ENCODE measurements at regions not wholly inside any gene's neighbourhood (a gene's known extent, or its start where the extent isn't known, plus 50 kb on each side); places are given as distances from the start of the nearest gene placed in this dataset.

- no peak for DNase-seq (ENCODE audit: low read depth)
- Histone ChIP-seq H3K27ac (ENCODE audit: low read depth, low read length) (no peak overlapping the region), H2AFZ (ENCODE audit: low read depth, low read length) (no peak overlapping the region), H3K79me2 (ENCODE audit: insufficient read depth, low read length) (no peaks in the 10 kb centered on the region), H3K36me3 (ENCODE audit: insufficient read depth, low read length) (no peaks in the 10 kb centered on the region), H3K4me2 (ENCODE audit: low read length) (no peak overlapping the region), H3K9me3 (ENCODE audit: insufficient read depth, low read depth, low read length) (peaks cover 3% of the 10 kb centered on the region), H3K9ac (ENCODE audit: low read length) (no peak overlapping the region), H4K20me1 (ENCODE audit: insufficient read depth, low read length) (no peaks in the 10 kb centered on the region), H3K27me3 (ENCODE audit: insufficient read depth, low read length) (no peaks in the 10 kb centered on the region), H3K4me1 (ENCODE audit: insufficient read depth, low read length) (no peaks in the 10 kb centered on the region), H3K4me3 (ENCODE audit: insufficient read depth, low read depth, low read length) (no peak overlapping the region)
- no peak overlapping the region for H3K4me3 Mint-ChIP-seq (ENCODE audit: unreplicated experiment)
- no peaks in the 10 kb centered on the region for H3K9me3 Mint-ChIP-seq (ENCODE audit: unreplicated experiment)
- TF ChIP-seq, protein P1, sequence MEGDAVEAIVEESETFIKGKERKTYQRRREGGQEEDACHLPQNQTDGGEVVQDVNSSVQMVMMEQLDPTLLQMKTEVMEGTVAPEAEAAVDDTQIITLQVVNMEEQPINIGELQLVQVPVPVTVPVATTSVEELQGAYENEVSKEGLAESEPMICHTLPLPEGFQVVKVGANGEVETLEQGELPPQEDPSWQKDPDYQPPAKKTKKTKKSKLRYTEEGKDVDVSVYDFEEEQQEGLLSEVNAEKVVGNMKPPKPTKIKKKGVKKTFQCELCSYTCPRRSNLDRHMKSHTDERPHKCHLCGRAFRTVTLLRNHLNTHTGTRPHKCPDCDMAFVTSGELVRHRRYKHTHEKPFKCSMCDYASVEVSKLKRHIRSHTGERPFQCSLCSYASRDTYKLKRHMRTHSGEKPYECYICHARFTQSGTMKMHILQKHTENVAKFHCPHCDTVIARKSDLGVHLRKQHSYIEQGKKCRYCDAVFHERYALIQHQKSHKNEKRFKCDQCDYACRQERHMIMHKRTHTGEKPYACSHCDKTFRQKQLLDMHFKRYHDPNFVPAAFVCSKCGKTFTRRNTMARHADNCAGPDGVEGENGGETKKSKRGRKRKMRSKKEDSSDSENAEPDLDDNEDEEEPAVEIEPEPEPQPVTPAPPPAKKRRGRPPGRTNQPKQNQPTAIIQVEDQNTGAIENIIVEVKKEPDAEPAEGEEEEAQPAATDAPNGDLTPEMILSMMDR (IDR thresholded peaks at IDR 0.05; ENCODE audit: insufficient read depth, low read depth, low read length) = no peak
- TF ChIP-seq EZH2 (IDR thresholded peaks at IDR 0.05; ENCODE audit: insufficient read depth, low read length) = no peak
- no peak for FAIRE-seq
- H3K27ac Mint-ChIP-seq (ENCODE audit: unreplicated experiment) = no peak overlapping the region
- H3K27me3 Mint-ChIP-seq (ENCODE audit: low read depth, unreplicated experiment) = no peaks in the 10 kb centered on the region
- H3K4me1 Mint-ChIP-seq (ENCODE audit: low read depth, unreplicated experiment) = no peaks in the 10 kb centered on the region
- no peaks in the 10 kb centered on the region for H3K36me3 Mint-ChIP-seq (ENCODE audit: low read depth, unreplicated experiment)
Observed at GRCh38 chr4:178789279-178789678, 1347.0 kb upstream of the AGA start.

- Histone ChIP-seq H3K4me2 (ENCODE audit: low read length) (no peak overlapping the region), H3K27ac (ENCODE audit: low read depth, low read length) (no peak overlapping the region), H3K27me3 (ENCODE audit: insufficient read depth, low read length) (no peaks in the 10 kb centered on the region), H3K36me3 (ENCODE audit: insufficient read depth, low read length) (no peaks in the 10 kb centered on the region), H2AFZ (ENCODE audit: low read depth, low read length) (no peak overlapping the region), H3K4me3 (ENCODE audit: insufficient read depth, low read depth, low read length) (no peak overlapping the region), H3K4me1 (ENCODE audit: insufficient read depth, low read length) (no peaks in the 10 kb centered on the region), H3K9me3 (ENCODE audit: insufficient read depth, low read depth, low read length) (no peaks in the 10 kb centered on the region), H3K9ac (ENCODE audit: low read length) (no peak overlapping the region), H4K20me1 (ENCODE audit: insufficient read depth, low read length) (no peaks in the 10 kb centered on the region), H3K79me2 (ENCODE audit: insufficient read depth, low read length) (no peaks in the 10 kb centered on the region)
- no peaks in the 10 kb centered on the region for H3K36me3 Mint-ChIP-seq (ENCODE audit: low read depth, unreplicated experiment)
- H3K4me1 Mint-ChIP-seq (ENCODE audit: low read depth, unreplicated experiment) = no peaks in the 10 kb centered on the region
- no peak for FAIRE-seq
- H3K27me3 Mint-ChIP-seq (ENCODE audit: low read depth, unreplicated experiment) = peaks cover 5% of the 10 kb centered on the region
- H3K27ac Mint-ChIP-seq (ENCODE audit: unreplicated experiment) = no peak overlapping the region
- TF ChIP-seq EZH2 (IDR thresholded peaks at IDR 0.05; ENCODE audit: insufficient read depth, low read length) = no peak
- TF ChIP-seq, protein P1 (IDR thresholded peaks at IDR 0.05; ENCODE audit: insufficient read depth, low read depth, low read length) = no peak
- H3K4me3 Mint-ChIP-seq (ENCODE audit: unreplicated experiment) = no peak overlapping the region
- no peaks in the 10 kb centered on the region for H3K9me3 Mint-ChIP-seq (ENCODE audit: unreplicated experiment)
- no peak for DNase-seq (ENCODE audit: low read depth)
Observed at GRCh38 chr4:178799204-178799603, 1357.0 kb upstream of the AGA start.

DNA sequence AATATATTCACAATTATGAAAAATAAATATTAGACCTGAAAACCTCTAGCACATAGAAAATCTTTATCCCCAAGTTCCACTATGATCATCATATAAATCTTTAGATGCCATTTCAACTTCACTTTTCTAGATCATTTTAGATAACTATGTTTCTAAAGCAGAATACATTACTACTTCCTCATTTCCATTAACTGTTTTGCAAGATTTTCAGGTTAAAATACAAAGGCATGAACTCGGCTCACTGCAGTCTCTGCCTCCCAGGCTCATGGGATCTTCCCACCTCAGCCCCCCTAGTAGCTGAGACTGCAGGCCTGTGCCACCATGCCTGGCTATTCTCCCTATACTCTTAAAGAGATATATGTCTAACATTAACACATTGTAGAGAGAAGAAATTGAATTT lies 1365.9 kb upstream of the AGA start:
- TF ChIP-seq, protein P1 (IDR thresholded peaks at IDR 0.05; ENCODE audit: insufficient read depth, low read depth, low read length) = no peak
- TF ChIP-seq EZH2 (IDR thresholded peaks at IDR 0.05; ENCODE audit: insufficient read depth, low read length) = no peak
- H3K36me3 Mint-ChIP-seq (ENCODE audit: low read depth, unreplicated experiment) = no peaks in the 10 kb centered on the region
- no peak overlapping the region for H3K27ac Mint-ChIP-seq (ENCODE audit: unreplicated experiment)
- Histone ChIP-seq H3K27ac (ENCODE audit: low read depth, low read length) (no peak overlapping the region), H3K36me3 (ENCODE audit: insufficient read depth, low read length) (no peaks in the 10 kb centered on the region), H3K9me3 (ENCODE audit: insufficient read depth, low read depth, low read length) (no peaks in the 10 kb centered on the region), H3K4me3 (ENCODE audit: insufficient read depth, low read depth, low read length) (no peak overlapping the region), H3K4me2 (ENCODE audit: low read length) (no peak overlapping the region), H3K79me2 (ENCODE audit: insufficient read depth, low read length) (no peaks in the 10 kb centered on the region), H4K20me1 (ENCODE audit: insufficient read depth, low read length) (no peaks in the 10 kb centered on the region), H3K9ac (ENCODE audit: low read length) (no peak overlapping the region), H3K27me3 (ENCODE audit: insufficient read depth, low read length) (no peaks in the 10 kb centered on the region), H3K4me1 (ENCODE audit: insufficient read depth, low read length) (no peaks in the 10 kb centered on the region), H2AFZ (ENCODE audit: low read depth, low read length) (no peak overlapping the region)
- no peaks in the 10 kb centered on the region for H3K9me3 Mint-ChIP-seq (ENCODE audit: unreplicated experiment)
- FAIRE-seq (no peak), DNase-seq (ENCODE audit: low read depth) (no peak)
- no peak overlapping the region for H3K4me3 Mint-ChIP-seq (ENCODE audit: unreplicated experiment)
- no peaks in the 10 kb centered on the region for H3K4me1 Mint-ChIP-seq (ENCODE audit: low read depth, unreplicated experiment)
- H3K27me3 Mint-ChIP-seq (ENCODE audit: low read depth, unreplicated experiment) = peaks cover 2% of the 10 kb centered on the region
